OCI-LY7 (cell line): ENCODE measurements at regions not wholly inside any gene's neighbourhood (a gene's known extent, or its start where the extent isn't known, plus 50 kb on each side); places are given as distances from the start of the nearest gene placed in this dataset.

Experiments used
- CTCF ChIP-seq: fragments of 200-600 bp; sonication (generic); conservative IDR thresholded peaks from 2 replicates; pipeline ENCODE4 v1.5.1; 2014; ENCODE audit warnings: mild to moderate bottlenecking, antibody characterized with exemption, low read length, moderate library complexity, mixed read lengths
- EZH2phosphoT487 ChIP-seq: fragments of 200-600 bp; sonication (generic); IDR thresholded peaks from 2 replicates; pipeline ENCODE4 v1.6.1; 2018; ENCODE audit warnings: low read depth, borderline replicate concordance, mild to moderate bottlenecking, mixed run types, antibody characterized with exemption, low read length, moderate library complexity, mixed read lengths

DNA sequence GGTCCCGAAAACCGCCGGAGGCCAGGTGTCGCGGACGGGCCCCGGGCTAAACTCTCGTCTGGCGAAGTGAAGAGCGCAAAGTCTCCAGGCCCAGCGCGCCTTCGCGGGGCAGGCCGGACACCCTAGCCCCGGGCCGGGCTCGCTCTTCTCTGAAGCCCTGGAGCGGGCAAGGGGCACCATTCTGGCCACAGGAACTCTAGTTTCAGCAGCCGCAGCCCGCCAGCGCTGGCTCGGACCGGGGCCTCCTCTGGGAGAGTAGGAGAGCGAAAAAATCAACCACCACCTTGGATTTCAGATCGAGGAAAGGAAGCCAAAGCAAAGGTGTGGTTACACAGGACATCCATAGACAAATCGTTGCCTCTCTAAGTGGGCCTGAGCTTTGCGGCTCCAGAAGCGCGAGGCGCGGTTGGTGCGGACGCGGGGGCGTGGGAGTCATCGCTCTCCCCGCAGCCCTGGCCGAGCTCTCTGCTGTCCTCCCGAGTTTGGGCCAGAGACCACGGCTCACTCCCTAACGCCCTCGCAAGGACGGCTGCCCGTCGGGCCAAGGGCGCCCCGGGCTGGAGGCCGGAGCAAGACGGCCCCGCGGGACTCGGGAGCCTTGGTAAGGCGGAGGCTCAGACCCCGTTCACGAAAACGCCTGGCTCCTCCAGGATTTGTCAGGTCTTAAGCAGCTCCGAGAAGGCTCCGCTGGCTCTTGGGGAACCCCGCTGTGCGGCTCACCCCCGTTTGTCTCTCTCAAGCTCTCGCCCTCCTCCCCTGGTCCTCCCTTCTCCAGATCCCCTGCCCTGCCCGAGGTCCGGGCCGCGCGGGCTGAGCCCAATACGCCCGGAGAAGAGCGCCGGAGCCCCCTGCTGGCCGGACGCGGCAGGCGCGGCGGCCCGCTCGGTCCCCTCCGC, 132.9 kb upstream of the DPYD start:
- peak; percentile 80 for TF ChIP-seq CTCF
- no peak for TF ChIP-seq EZH2phosphoT487
